Mesothelial cell of epicardium (in vitro differentiated cells): ENCODE measurements at regions not wholly inside any gene's neighbourhood (a gene's known extent, or its start where the extent isn't known, plus 50 kb on each side); places are given as distances from the start of the nearest gene placed in this dataset.

Source experiments
- DNase-seq, 2 experiments: peaks; one replicate each; pipeline ENCODE4 v3.0.0; 2021; ENCODE audit warnings: low spot score in 2 of 2; ENCODE audit not compliant: unreplicated experiment in 2 of 2
- H3K27ac Mint-ChIP-seq: 2 replicates; pipeline ENCODE4 v1.8.0; 2021; ENCODE audit warnings: mixed read lengths
- H3K27me3 Mint-ChIP-seq: 2 replicates; pipeline ENCODE4 v1.8.0; 2021; ENCODE audit warnings: low read depth, mixed read lengths
- H3K36me3 Mint-ChIP-seq: 2 replicates; pipeline ENCODE4 v1.8.0; 2021; ENCODE audit warnings: mixed read lengths
- H3K4me1 Mint-ChIP-seq: 2 replicates; pipeline ENCODE4 v1.8.0; 2021; ENCODE audit warnings: mixed read lengths
- H3K4me3 Mint-ChIP-seq: 2 replicates; pipeline ENCODE4 v1.8.0; 2021; ENCODE audit warnings: mild to moderate bottlenecking, moderate library complexity, mixed read lengths
- H3K9me3 Mint-ChIP-seq: 2 replicates; pipeline ENCODE4 v1.8.0; 2021; ENCODE audit warnings: mixed read lengths
- TF ChIP-seq, protein P1 (sequence below): fragments of 200-600 bp; sonication (generic); IDR thresholded peaks from one replicate; pipeline ENCODE4 v1.5.0; 2021; ENCODE audit warnings: antibody characterized with exemption; ENCODE audit not compliant: unreplicated experiment

DNA sequence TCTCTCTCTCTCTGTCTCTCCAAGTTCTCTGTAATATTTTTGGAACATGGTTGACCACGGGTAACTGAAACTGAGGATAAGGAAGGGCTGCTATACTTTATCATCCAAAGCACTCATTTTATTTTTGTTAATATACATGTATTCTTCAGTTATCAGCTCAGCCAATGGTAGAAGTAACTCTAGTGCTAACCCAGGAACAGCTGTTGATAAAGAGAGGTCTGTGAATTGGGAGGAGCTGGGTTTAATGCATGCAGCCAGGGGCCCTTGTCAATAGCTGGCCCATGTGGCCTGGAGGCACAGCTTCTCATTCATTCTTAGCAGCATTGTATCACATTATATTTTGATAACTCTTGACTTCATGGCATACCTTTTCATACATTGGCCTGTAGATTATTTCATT lies 401.6 kb downstream of the EPHA4 start:
- no peak overlapping the region for H3K27ac Mint-ChIP-seq

GRCh38 chr2:221176667-221177066 lies 395.4 kb downstream of the EPHA4 start:
- TF ChIP-seq, protein P1, sequence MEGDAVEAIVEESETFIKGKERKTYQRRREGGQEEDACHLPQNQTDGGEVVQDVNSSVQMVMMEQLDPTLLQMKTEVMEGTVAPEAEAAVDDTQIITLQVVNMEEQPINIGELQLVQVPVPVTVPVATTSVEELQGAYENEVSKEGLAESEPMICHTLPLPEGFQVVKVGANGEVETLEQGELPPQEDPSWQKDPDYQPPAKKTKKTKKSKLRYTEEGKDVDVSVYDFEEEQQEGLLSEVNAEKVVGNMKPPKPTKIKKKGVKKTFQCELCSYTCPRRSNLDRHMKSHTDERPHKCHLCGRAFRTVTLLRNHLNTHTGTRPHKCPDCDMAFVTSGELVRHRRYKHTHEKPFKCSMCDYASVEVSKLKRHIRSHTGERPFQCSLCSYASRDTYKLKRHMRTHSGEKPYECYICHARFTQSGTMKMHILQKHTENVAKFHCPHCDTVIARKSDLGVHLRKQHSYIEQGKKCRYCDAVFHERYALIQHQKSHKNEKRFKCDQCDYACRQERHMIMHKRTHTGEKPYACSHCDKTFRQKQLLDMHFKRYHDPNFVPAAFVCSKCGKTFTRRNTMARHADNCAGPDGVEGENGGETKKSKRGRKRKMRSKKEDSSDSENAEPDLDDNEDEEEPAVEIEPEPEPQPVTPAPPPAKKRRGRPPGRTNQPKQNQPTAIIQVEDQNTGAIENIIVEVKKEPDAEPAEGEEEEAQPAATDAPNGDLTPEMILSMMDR, result no peak
- Mint-ChIP-seq H3K27ac (no peak overlapping the region), H3K4me1 (peaks cover 6% of the 10 kb centered on the region), H3K9me3 (peaks cover 8% of the 10 kb centered on the region), H3K36me3 (no peaks in the 10 kb centered on the region), H3K27me3 (peaks cover 5% of the 10 kb centered on the region), H3K4me3 (no peak overlapping the region)
- no peak for DNase-seq

More for the DNA sequence above, 401.6 kb downstream of the EPHA4 start:
- no peak for DNase-seq
- Mint-ChIP-seq H3K4me3 (no peak overlapping the region), H3K27me3 (peaks cover 5% of the 10 kb centered on the region), H3K4me1 (peaks cover 17% of the 10 kb centered on the region), H3K36me3 (no peaks in the 10 kb centered on the region), H3K9me3 (no peaks in the 10 kb centered on the region)
- TF ChIP-seq, protein P1, result no peak

- no peak for DNase-seq
- Mint-ChIP-seq H3K27ac (no peak overlapping the region), H3K27me3 (no peaks in the 10 kb centered on the region), H3K4me3 (no peak overlapping the region), H3K9me3 (peaks cover 8% of the 10 kb centered on the region), H3K36me3 (no peaks in the 10 kb centered on the region), H3K4me1 (peaks cover 6% of the 10 kb centered on the region)
- TF ChIP-seq, protein P1, result no peak
Observed at GRCh38 chr2:221178139-221178538, 394.0 kb downstream of the EPHA4 start.

- H3K27ac Mint-ChIP-seq, result no peak overlapping the region
- H3K4me3 Mint-ChIP-seq, result no peak overlapping the region
- no peaks in the 10 kb centered on the region for H3K9me3 Mint-ChIP-seq
- H3K4me1 Mint-ChIP-seq, result peaks cover 15% of the 10 kb centered on the region
- DNase-seq, result no peak
- H3K27me3 Mint-ChIP-seq, result peaks cover 10% of the 10 kb centered on the region
- TF ChIP-seq, protein P1, result no peak
- H3K36me3 Mint-ChIP-seq, result no peaks in the 10 kb centered on the region
Observed at GRCh38 chr2:221186873-221187272, 385.2 kb downstream of the EPHA4 start.

GRCh38 chr2:221189431-221190067 lies 382.6 kb downstream of the EPHA4 start:
- H3K27me3 Mint-ChIP-seq, result peaks cover 15% of the 10 kb centered on the region
- peaks cover 18% of the 10 kb centered on the region for H3K9me3 Mint-ChIP-seq
- TF ChIP-seq, protein P1, result no peak
- H3K27ac Mint-ChIP-seq, result no peak overlapping the region
- no peak for DNase-seq
- peaks cover 2% of the 10 kb centered on the region for H3K36me3 Mint-ChIP-seq
- H3K4me3 Mint-ChIP-seq, result no peak overlapping the region
- peaks cover 12% of the 10 kb centered on the region for H3K4me1 Mint-ChIP-seq
